ENCODE measurements at regions not wholly inside any gene's neighbourhood (a gene's known extent, or its start where the extent isn't known, plus 50 kb on each side); places are given as distances from the start of the nearest gene placed in this dataset.

DNA sequence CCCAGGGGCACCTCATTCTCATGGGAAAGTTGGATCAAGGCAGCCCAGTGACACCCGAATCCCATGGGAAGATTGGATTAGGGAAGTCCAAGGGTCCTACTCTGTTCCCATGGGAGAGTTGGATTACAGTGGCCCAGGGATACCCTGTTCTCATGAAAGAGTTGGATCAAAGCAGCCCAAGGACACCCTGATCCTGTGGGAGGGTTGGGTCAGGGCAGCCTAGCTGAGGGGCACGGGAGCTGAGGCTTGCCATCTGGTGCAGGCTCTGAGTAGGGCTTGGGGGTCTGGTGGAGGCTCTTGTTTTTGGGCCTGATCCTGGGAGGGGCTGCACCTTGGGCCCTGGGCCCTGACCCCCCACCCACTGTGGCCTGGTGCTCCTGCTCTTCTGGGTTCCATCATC, 87.1 kb downstream of the ACKR3 start (continued):
- TF ChIP-seq, protein P1, sequence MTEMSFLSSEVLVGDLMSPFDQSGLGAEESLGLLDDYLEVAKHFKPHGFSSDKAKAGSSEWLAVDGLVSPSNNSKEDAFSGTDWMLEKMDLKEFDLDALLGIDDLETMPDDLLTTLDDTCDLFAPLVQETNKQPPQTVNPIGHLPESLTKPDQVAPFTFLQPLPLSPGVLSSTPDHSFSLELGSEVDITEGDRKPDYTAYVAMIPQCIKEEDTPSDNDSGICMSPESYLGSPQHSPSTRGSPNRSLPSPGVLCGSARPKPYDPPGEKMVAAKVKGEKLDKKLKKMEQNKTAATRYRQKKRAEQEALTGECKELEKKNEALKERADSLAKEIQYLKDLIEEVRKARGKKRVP (CRISPR knock-in tag; IDR thresholded peaks at IDR 0.05): no peak

GRCh38 chr2:236657215-236657614, 87.6 kb downstream of the ACKR3 start:
- no peak overlapping the region for H3K27ac ChIP-seq (ENCODE audit: extremely low read depth, low read depth, low read length)
- no peaks in the 10 kb centered on the region for H4K20me1 ChIP-seq (replicated peaks; ENCODE audit: control insufficient read depth, insufficient read depth, low read length)
- BruUV-seq (replicated peaks): no TSS peak
- H3K9me1 ChIP-seq (ENCODE audit: control insufficient read depth, insufficient read depth, low read length): no peaks in the 10 kb centered on the region
- H3K9ac ChIP-seq (ENCODE audit: insufficient read depth in 1 of 2, low read depth in 2 of 2, low read length in 2 of 2): no peak overlapping the region
- in situ Hi-C loops (cut with MboI) (no loop called here), intact Hi-C loops (cut with micrococcal nuclease) (no loop called here)
- 2% methylated on average over 5 of the region's 5 CpGs for WGBS (ENCODE audit: insufficient coverage, low coverage, missing lambda C conversion rate)
- no peak for DNase-seq (ENCODE audit: extremely low read depth in 1 of 4, low spot score in 3 of 4)
- no peaks in the 10 kb centered on the region; a peak in 1 of 5 replicates for H3K27me3 ChIP-seq (ENCODE audit: control insufficient read depth in 2 of 2, insufficient read depth in 2 of 2, low read length in 2 of 2)
- no peak overlapping the region for H3K4me2 ChIP-seq (ENCODE audit: insufficient read depth, low read length)
- no peak overlapping the region for H2AFZ ChIP-seq (ENCODE audit: low read depth, low read length)
- POLR2A ChIA-PET: no interaction called here
- no peaks in the 10 kb centered on the region for H3K9me3 ChIP-seq (replicated peaks; ENCODE audit: control insufficient read depth, insufficient read depth, low read depth, low read length)
- CTCF ChIA-PET (ENCODE audit: low intra/inter-chr PET ratio): no interaction called here
- FAIRE-seq: no peak
- H3K79me2 ChIP-seq (ENCODE audit: control insufficient read depth, insufficient read depth, low read length): no peaks in the 10 kb centered on the region
- TF ChIP-seq NR3C1 (CRISPR knock-in tag; IDR thresholded peaks at IDR 0.05): no peak
- no peak for TF ChIP-seq SIN3A (IDR thresholded peaks at IDR 0.05; ENCODE audit: borderline replicate concordance in 2 of 2, control insufficient read depth in 1 of 2, low read depth in 2 of 2, low read length in 2 of 2)
- no peak for TF ChIP-seq CAMTA2 (CRISPR knock-in tag; conservative IDR thresholded peaks at IDR 0.05)
- no peak for TF ChIP-seq IRF2 (CRISPR knock-in tag; IDR thresholded peaks at IDR 0.05)
- TF ChIP-seq, protein P2, sequence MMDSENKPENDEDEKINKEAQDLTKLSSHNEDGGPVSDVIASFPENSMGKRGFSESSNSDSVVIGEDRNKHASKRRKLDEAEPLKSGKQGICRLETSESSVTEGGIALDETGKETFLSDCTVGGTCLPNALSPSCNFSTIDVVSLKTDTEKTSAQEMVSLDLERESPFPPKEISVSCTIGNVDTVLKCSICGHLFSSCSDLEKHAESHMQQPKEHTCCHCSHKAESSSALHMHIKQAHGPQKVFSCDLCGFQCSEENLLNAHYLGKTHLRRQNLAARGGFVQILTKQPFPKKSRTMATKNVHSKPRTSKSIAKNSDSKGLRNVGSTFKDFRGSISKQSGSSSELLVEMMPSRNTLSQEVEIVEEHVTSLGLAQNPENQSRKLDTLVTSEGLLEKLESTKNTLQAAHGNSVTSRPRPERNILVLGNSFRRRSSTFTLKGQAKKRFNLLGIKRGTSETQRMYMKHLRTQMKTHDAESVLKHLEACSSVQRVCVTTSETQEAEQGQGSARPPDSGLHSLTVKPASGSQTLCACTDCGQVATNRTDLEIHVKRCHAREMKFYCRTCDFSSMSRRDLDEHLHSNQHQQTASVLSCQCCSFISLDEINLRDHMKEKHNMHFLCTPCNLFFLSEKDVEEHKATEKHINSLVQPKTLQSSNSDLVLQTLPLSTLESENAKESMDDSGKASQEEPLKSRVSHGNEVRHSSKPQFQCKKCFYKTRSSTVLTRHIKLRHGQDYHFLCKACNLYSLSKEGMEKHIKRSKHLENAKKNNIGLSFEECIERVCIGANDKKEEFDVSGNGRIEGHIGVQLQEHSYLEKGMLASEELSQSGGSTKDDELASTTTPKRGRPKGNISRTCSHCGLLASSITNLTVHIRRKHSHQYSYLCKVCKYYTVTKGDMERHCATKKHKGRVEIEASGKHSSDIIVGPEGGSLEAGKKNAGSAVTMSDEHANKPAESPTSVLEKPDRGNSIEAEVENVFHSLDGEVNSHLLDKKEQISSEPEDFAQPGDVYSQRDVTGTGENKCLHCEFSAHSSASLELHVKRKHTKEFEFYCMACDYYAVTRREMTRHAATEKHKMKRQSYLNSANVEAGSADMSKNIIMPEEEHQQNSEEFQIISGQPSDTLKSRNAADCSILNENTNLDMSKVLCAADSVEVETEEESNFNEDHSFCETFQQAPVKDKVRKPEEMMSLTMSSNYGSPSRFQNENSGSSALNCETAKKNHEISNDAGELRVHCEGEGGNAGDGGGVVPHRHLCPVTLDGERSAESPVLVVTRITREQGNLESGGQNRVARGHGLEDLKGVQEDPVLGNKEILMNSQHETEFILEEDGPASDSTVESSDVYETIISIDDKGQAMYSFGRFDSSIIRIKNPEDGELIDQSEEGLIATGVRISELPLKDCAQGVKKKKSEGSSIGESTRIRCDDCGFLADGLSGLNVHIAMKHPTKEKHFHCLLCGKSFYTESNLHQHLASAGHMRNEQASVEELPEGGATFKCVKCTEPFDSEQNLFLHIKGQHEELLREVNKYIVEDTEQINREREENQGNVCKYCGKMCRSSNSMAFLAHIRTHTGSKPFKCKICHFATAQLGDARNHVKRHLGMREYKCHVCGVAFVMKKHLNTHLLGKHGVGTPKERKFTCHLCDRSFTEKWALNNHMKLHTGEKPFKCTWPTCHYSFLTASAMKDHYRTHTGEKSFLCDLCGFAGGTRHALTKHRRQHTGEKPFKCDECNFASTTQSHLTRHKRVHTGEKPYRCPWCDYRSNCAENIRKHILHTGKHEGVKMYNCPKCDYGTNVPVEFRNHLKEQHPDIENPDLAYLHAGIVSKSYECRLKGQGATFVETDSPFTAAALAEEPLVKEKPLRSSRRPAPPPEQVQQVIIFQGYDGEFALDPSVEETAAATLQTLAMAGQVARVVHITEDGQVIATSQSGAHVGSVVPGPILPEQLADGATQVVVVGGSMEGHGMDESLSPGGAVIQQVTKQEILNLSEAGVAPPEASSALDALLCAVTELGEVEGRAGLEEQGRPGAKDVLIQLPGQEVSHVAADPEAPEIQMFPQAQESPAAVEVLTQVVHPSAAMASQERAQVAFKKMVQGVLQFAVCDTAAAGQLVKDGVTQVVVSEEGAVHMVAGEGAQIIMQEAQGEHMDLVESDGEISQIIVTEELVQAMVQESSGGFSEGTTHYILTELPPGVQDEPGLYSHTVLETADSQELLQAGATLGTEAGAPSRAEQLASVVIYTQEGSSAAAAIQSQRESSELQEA (IDR thresholded peaks at IDR 0.05; ENCODE audit: low read depth): no peak
- no peak for TF ChIP-seq RFX7 (CRISPR knock-in tag; IDR thresholded peaks at IDR 0.05)
- TF ChIP-seq TEAD1 (CRISPR knock-in tag; IDR thresholded peaks at IDR 0.05): no peak
- no peak for TF ChIP-seq HIVEP1 (CRISPR knock-in tag; IDR thresholded peaks at IDR 0.05)
- no peak for TF ChIP-seq RFX1 (IDR thresholded peaks at IDR 0.05)
- no peak for TF ChIP-seq NR1H2 (CRISPR knock-in tag; IDR thresholded peaks at IDR 0.05)
- no peak for TF ChIP-seq POLR3A (IDR thresholded peaks at IDR 0.05; ENCODE audit: borderline replicate concordance, extremely low read depth, insufficient read depth, insufficient read length)
- no peak for TF ChIP-seq SMARCB1 (IDR thresholded peaks at IDR 0.05; ENCODE audit: insufficient read length, low read depth)
- no peaks in the 10 kb centered on the region for H3K36me3 ChIP-seq (ENCODE audit: control insufficient read depth, insufficient read depth, low read length)
- ATAC-seq: no peak
- H3K4me1 ChIP-seq (replicated peaks in 1 of 2; ENCODE audit: control insufficient read depth in 2 of 2, insufficient read depth in 2 of 2, low read length in 2 of 2): no peaks in the 10 kb centered on the region
- H3K4me3 ChIP-seq: no peak overlapping the region

Data from K562 (cell line).